ENCODE measurements at regions not wholly inside any gene's neighbourhood (a gene's known extent, or its start where the extent isn't known, plus 50 kb on each side); places are given as distances from the start of the nearest gene placed in this dataset.

DNA sequence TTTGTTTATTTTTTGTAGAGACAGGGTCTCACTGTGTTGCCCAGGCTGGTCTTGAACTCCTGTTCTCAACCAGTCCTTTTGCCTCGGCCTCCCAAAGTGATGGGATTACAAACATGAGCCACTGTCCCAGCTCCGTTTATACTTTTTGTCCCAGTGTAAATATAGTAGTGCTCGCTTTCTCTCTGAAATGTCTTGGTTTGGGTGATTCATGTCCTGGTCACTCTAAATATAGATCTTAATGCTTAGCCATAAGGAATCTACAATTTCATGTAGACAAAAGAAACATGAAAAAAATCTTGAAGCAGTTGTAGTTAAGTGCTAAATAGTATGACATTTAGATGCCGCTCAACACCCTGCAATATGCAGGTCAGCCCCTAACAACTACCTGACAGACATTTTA lies 126.9 kb downstream of the KATNIP start (continued):
- TF ChIP-seq CTCF (IDR thresholded peaks at IDR 0.05), result no peak
- no peak for TF ChIP-seq ETV6 (CRISPR knock-in tag; IDR thresholded peaks at IDR 0.05)

GRCh38 chr16:27677263-27677662 lies 127.3 kb downstream of the KATNIP start:
- no peak for TF ChIP-seq ZNF219 (CRISPR knock-in tag; IDR thresholded peaks at IDR 0.05; ENCODE audit: borderline replicate concordance)
- TF ChIP-seq ZNF232 (CRISPR knock-in tag; IDR thresholded peaks at IDR 0.05), result no peak
- no peak for TF ChIP-seq SMAD3 (CRISPR knock-in tag; IDR thresholded peaks at IDR 0.05; ENCODE audit: borderline replicate concordance)
- no peak for TF ChIP-seq E2F4 (CRISPR knock-in tag; IDR thresholded peaks at IDR 0.05; ENCODE audit: borderline replicate concordance, low read depth)
- no peak for TF ChIP-seq ZMAT4 (CRISPR knock-in tag; IDR thresholded peaks at IDR 0.05)
- TF ChIP-seq, protein P1, sequence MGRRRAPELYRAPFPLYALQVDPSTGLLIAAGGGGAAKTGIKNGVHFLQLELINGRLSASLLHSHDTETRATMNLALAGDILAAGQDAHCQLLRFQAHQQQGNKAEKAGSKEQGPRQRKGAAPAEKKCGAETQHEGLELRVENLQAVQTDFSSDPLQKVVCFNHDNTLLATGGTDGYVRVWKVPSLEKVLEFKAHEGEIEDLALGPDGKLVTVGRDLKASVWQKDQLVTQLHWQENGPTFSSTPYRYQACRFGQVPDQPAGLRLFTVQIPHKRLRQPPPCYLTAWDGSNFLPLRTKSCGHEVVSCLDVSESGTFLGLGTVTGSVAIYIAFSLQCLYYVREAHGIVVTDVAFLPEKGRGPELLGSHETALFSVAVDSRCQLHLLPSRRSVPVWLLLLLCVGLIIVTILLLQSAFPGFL (CRISPR knock-in tag; IDR thresholded peaks at IDR 0.05; ENCODE audit: borderline replicate concordance), result no peak
- no peak for TF ChIP-seq HMGA2 (CRISPR knock-in tag; IDR thresholded peaks at IDR 0.05)
- Mint-ChIP-seq H3K9me3 (peaks cover 6% of the 10 kb centered on the region), H3K4me1 (peaks cover 4% of the 10 kb centered on the region; the same call in 1 of the 2 replicates), H3K27me3 (ENCODE audit: low read depth) (no peaks in the 10 kb centered on the region), H3K27ac (no peak overlapping the region), H3K36me3 (peaks cover 31% of the 10 kb centered on the region), H3K4me3 (no peak overlapping the region)
- no peak for DNase-seq (ENCODE audit: low spot score)
- ChIA-PET POLR2A (no interaction called here), CTCF (interaction anchor here (0.8 kb wide), 1 partner anchor 13 kb away, joined by 4 read pairs; no protein-coding TSS in a partner anchor)
- no peak for ATAC-seq

DNA sequence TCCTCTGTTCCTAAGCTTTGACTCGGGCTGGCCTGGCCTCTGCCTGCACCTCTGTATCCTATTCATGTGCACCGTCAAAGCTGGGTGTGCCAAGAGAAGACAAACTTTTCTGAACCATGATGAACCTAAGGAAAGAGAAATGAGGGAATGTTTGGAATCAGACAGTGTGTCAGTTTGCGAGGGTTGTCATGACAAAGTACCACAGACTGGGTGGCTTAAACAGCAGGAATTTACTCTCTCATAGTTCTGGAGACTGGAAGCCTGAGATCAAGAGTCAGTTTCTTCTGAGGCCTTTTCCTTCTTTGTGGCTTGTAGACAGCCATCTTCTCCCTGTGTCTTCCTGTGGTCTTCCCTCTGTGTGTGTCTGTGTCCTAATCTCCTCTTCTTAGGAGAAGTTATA lies 129.0 kb downstream of the KATNIP start:
- DNase-seq (ENCODE audit: low spot score), result no peak
- ATAC-seq, result no peak
- Mint-ChIP-seq H3K27me3 (ENCODE audit: low read depth) (no peaks in the 10 kb centered on the region), H3K9me3 (peaks cover 6% of the 10 kb centered on the region), H3K4me3 (no peak overlapping the region), H3K36me3 (peaks cover 32% of the 10 kb centered on the region), H3K27ac (no peak overlapping the region), H3K4me1 (peaks cover 4% of the 10 kb centered on the region; the same call in 1 of the 2 replicates)
- TF ChIP-seq GTF2I (CRISPR knock-in tag; conservative IDR thresholded peaks at IDR 0.05) (no peak), ZNF423 (CRISPR knock-in tag; IDR thresholded peaks at IDR 0.05) (no peak)
- TF ChIP-seq, protein P2, sequence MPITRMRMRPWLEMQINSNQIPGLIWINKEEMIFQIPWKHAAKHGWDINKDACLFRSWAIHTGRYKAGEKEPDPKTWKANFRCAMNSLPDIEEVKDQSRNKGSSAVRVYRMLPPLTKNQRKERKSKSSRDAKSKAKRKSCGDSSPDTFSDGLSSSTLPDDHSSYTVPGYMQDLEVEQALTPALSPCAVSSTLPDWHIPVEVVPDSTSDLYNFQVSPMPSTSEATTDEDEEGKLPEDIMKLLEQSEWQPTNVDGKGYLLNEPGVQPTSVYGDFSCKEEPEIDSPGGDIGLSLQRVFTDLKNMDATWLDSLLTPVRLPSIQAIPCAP (CRISPR knock-in tag; IDR thresholded peaks at IDR 0.05), result no peak
- TF ChIP-seq, protein P3, sequence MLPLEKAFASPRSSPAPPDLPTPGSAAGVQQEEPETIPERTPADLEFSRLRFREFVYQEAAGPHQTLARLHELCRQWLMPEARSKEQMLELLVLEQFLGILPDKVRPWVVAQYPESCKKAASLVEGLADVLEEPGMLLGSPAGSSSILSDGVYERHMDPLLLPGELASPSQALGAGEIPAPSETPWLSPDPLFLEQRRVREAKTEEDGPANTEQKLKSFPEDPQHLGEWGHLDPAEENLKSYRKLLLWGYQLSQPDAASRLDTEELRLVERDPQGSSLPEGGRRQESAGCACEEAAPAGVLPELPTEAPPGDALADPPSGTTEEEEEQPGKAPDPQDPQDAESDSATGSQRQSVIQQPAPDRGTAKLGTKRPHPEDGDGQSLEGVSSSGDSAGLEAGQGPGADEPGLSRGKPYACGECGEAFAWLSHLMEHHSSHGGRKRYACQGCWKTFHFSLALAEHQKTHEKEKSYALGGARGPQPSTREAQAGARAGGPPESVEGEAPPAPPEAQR (CRISPR knock-in tag; IDR thresholded peaks at IDR 0.05), result no peak
- ChIA-PET POLR2A (interaction anchor here (0.7 kb wide), 1 partner anchor 113 kb away, joined by 3 read pairs; no protein-coding TSS in a partner anchor), CTCF (interaction anchor here (0.7 to 2.1 kb wide), 3 partner anchors 12 to 20 kb away, joined by 3 to 6 read pairs (median 4); no protein-coding TSS in a partner anchor)

- POLR2A ChIA-PET, result no interaction called here
- peaks cover 26% of the 10 kb centered on the region for H3K36me3 Mint-ChIP-seq
- H3K4me3 Mint-ChIP-seq, result no peak overlapping the region
- CTCF ChIA-PET, result interaction anchor here (1.2 to 2.1 kb wide), 2 partner anchors 9 to 19 kb away, joined by 3 to 6 read pairs; no protein-coding TSS in a partner anchor
- 0 out of 2 replicates have a peak, but pooled peaks cover under 1% of the 10 kb centered on the region for H3K9me3 Mint-ChIP-seq
- ATAC-seq (no peak), DNase-seq (ENCODE audit: low spot score) (no peak)
- no peaks in the 10 kb centered on the region for H3K27me3 Mint-ChIP-seq (ENCODE audit: low read depth)
- peaks cover 4% of the 10 kb centered on the region; the same call in 1 of the 2 replicates for H3K4me1 Mint-ChIP-seq
- H3K27ac Mint-ChIP-seq, result no peak overlapping the region; the same call in 1 of the 2 replicates
- TF ChIP-seq, protein P4, sequence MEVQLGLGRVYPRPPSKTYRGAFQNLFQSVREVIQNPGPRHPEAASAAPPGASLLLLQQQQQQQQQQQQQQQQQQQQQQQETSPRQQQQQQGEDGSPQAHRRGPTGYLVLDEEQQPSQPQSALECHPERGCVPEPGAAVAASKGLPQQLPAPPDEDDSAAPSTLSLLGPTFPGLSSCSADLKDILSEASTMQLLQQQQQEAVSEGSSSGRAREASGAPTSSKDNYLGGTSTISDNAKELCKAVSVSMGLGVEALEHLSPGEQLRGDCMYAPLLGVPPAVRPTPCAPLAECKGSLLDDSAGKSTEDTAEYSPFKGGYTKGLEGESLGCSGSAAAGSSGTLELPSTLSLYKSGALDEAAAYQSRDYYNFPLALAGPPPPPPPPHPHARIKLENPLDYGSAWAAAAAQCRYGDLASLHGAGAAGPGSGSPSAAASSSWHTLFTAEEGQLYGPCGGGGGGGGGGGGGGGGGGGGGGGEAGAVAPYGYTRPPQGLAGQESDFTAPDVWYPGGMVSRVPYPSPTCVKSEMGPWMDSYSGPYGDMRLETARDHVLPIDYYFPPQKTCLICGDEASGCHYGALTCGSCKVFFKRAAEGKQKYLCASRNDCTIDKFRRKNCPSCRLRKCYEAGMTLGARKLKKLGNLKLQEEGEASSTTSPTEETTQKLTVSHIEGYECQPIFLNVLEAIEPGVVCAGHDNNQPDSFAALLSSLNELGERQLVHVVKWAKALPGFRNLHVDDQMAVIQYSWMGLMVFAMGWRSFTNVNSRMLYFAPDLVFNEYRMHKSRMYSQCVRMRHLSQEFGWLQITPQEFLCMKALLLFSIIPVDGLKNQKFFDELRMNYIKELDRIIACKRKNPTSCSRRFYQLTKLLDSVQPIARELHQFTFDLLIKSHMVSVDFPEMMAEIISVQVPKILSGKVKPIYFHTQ (CRISPR knock-in tag; IDR thresholded peaks at IDR 0.05), result no peak
- TF ChIP-seq ZNF671 (CRISPR knock-in tag; IDR thresholded peaks at IDR 0.05) (no peak), SP1 (CRISPR knock-in tag; conservative IDR thresholded peaks at IDR 0.05) (no peak), ZBTB21 (CRISPR knock-in tag; IDR thresholded peaks at IDR 0.05; ENCODE audit: borderline replicate concordance) (no peak)
- TF ChIP-seq, protein P1 (CRISPR knock-in tag; IDR thresholded peaks at IDR 0.05; ENCODE audit: borderline replicate concordance), result no peak
- TF ChIP-seq, protein P5, sequence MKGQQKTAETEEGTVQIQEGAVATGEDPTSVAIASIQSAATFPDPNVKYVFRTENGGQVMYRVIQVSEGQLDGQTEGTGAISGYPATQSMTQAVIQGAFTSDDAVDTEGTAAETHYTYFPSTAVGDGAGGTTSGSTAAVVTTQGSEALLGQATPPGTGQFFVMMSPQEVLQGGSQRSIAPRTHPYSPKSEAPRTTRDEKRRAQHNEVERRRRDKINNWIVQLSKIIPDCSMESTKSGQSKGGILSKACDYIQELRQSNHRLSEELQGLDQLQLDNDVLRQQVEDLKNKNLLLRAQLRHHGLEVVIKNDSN (CRISPR knock-in tag; IDR thresholded peaks at IDR 0.05), result no peak
These were observed 130.0 kb downstream of the KATNIP start for GRCh38 chr16:27679899-27680298.

Data from WTC11 (cell line).